H1 (cell line): ENCODE measurements at regions not wholly inside any gene's neighbourhood (a gene's known extent, or its start where the extent isn't known, plus 50 kb on each side); places are given as distances from the start of the nearest gene placed in this dataset.

Source experiments
- CTCF ChIA-PET: fragments of 300-600 bp; sonication (Branson Sonifier 250); formaldehyde crosslinking; loops from one replicate; lab custom pipeline; 2021; ENCODE audit not compliant: partially characterized antibody; lab: Charles Lee
- POLR2A ChIA-PET: fragments of 300-600 bp; sonication (Branson Sonifier 250); formaldehyde crosslinking; loops from one replicate; lab custom pipeline; 2021; ENCODE audit warnings: inconsistent platforms; ENCODE audit not compliant: partially characterized antibody; lab: Charles Lee
- DNase-seq, 2 experiments: peaks; one replicate each; pipeline versions ENCODE4 v3.0.0 to v3.0.0-alpha.2; 2010 to 2022; ENCODE audit warnings: low spot score in 2 of 2, low read depth in 1 of 2, mixed read lengths in 1 of 2
- FAIRE-seq: peaks from 2 replicates; lab custom pipeline; 2011; peaks lifted over from hg19 to GRCh38; lab: Jason Lieb, UNC
- H2AFZ ChIP-seq: 2 replicates; pipeline ENCODE4 v1.8.1; 2012; ENCODE audit warnings: low read length, inconsistent platforms
- H2AK5ac ChIP-seq: 2 replicates; pipeline ENCODE4 v1.6.1; 2013; ENCODE audit warnings: low read depth, low read length
- H2BK120ac ChIP-seq: replicated peaks from 2 replicates; pipeline ENCODE3; 2013; ENCODE audit warnings: low read depth, low read length, inconsistent platforms
- H2BK12ac ChIP-seq: 2 replicates; pipeline ENCODE4 v1.6.1; 2013; ENCODE audit warnings: low read depth, low read length
- H2BK15ac ChIP-seq: 2 replicates; pipeline ENCODE4 v1.6.1; 2013; ENCODE audit warnings: low read length
- H2BK20ac ChIP-seq: 2 replicates; pipeline ENCODE4 v1.6.1; 2013; ENCODE audit warnings: low read length
- H2BK5ac ChIP-seq: 2 replicates; pipeline ENCODE4 v1.6.1; 2013; ENCODE audit warnings: low read depth, low read length
- H3K14ac ChIP-seq: 2 replicates; pipeline ENCODE4 v1.6.1; 2013; ENCODE audit warnings: inconsistent platforms; ENCODE audit not compliant: insufficient read length
- H3K18ac ChIP-seq: 2 replicates; pipeline ENCODE4 v1.6.1; 2013; ENCODE audit warnings: low read length; ENCODE audit errors: extremely low read depth
- H3K23ac ChIP-seq: 2 replicates; pipeline ENCODE4 v1.6.1; 2013; ENCODE audit warnings: inconsistent platforms; ENCODE audit not compliant: insufficient read length
- H3K23me2 ChIP-seq: 2 replicates; pipeline ENCODE4 v1.6.1; 2013; ENCODE audit warnings: low read depth, low read length
- H3K27ac ChIP-seq: 2 replicates; pipeline ENCODE4 v1.6.1; 2011; ENCODE audit warnings: low read depth, low read length, inconsistent platforms
- H3K27me3 ChIP-seq, 4 experiments: replicated peaks in 1 of 4; 1 replicate in 1 of 4; 2 replicates in 3 of 4; pipeline versions ENCODE4 v1.6.1 to v1.8.1; 2011 to 2013; ENCODE audit warnings: low read length in 3 of 4, mild to moderate bottlenecking in 3 of 4, inconsistent platforms in 2 of 4, mixed read lengths in 2 of 4, moderate library complexity in 1 of 4; ENCODE audit not compliant: control insufficient read depth in 3 of 4, insufficient read depth in 3 of 4; ENCODE audit errors: extremely low read depth in 1 of 4
- H3K36me3 ChIP-seq, 4 experiments: 2 replicates each; pipeline versions ENCODE4 v1.6.1 to v1.8.1; 2011 to 2013; ENCODE audit warnings: mild to moderate bottlenecking in 4 of 4, low read length in 3 of 4, moderate library complexity in 2 of 4, control low read depth in 1 of 4, inconsistent platforms in 1 of 4; ENCODE audit not compliant: insufficient read depth in 4 of 4, control insufficient read depth in 2 of 4
- H3K4ac ChIP-seq: replicated peaks from 2 replicates; pipeline ENCODE3; 2013; ENCODE audit warnings: low read length, low read depth, mixed read lengths, inconsistent platforms; ENCODE audit not compliant: insufficient read length
- H3K4me1 ChIP-seq, 4 experiments: replicated peaks in 1 of 4; 1 replicate in 1 of 4; 2 replicates in 3 of 4; pipeline versions ENCODE4 v1.6.1 to v1.8.1; 2011 to 2013; ENCODE audit warnings: low read length in 3 of 4, inconsistent platforms in 2 of 4, mixed read lengths in 1 of 4; ENCODE audit not compliant: insufficient read depth in 4 of 4, control insufficient read depth in 3 of 4
- H3K4me2 ChIP-seq, 2 experiments: 2 replicates each; pipeline versions ENCODE4 v1.6.1 to v1.8.1; 2011 to 2013; ENCODE audit warnings: low read depth in 2 of 2, low read length in 2 of 2, control low read depth in 1 of 2, inconsistent platforms in 1 of 2, mild to moderate bottlenecking in 1 of 2; ENCODE audit not compliant: insufficient read depth in 1 of 2
- H3K4me3 ChIP-seq, 4 experiments: fragments of 200-600, 300-600 bp in 1 of 4; sonication (generic), shearing (Covaris generic), sonication (Bioruptor Twin) in 1 of 4; 2 replicates each; pipeline versions ENCODE4 v1.5.1 to v1.8.1; 2011 to 2016; ENCODE audit warnings: low read length in 4 of 4, low read depth in 3 of 4, control low read depth in 2 of 4, inconsistent platforms in 2 of 4, mild to moderate bottlenecking in 2 of 4, mixed read lengths in 1 of 4, moderate library complexity in 1 of 4; ENCODE audit not compliant: insufficient read depth in 2 of 4; ENCODE audit errors: extremely low read depth in 1 of 4
- H3K56ac ChIP-seq: replicated peaks from 2 replicates; pipeline ENCODE3; 2013; ENCODE audit warnings: low read depth, mild to moderate bottlenecking, mixed read lengths, low read length, inconsistent platforms; ENCODE audit not compliant: insufficient read length
- H3K79me1 ChIP-seq: 2 replicates; pipeline ENCODE4 v1.6.1; 2013; ENCODE audit warnings: low read depth, low read length, control low read depth
- H3K79me2 ChIP-seq, 2 experiments: 2 replicates each; pipeline versions ENCODE4 v1.6.1 to v1.8.1; 2012 to 2013; ENCODE audit warnings: low read length in 2 of 2, mild to moderate bottlenecking in 2 of 2, inconsistent platforms in 1 of 2; ENCODE audit not compliant: insufficient read depth in 2 of 2, control insufficient read depth in 1 of 2
- H3K9ac ChIP-seq, 4 experiments: replicated peaks in 1 of 4; 1 replicate in 1 of 4; 2 replicates in 3 of 4; pipeline versions ENCODE4 v1.6.1 to v1.8.1; 2011 to 2013; ENCODE audit warnings: low read depth in 3 of 4, low read length in 3 of 4, control low read depth in 2 of 4, mild to moderate bottlenecking in 2 of 4, moderate library complexity in 2 of 4, inconsistent platforms in 1 of 4; ENCODE audit errors: extremely low read depth in 1 of 4
- H3K9me3 ChIP-seq, 2 experiments: 2 replicates each; pipeline versions ENCODE4 v1.6.1 to v1.8.1; 2012 to 2013; ENCODE audit warnings: mild to moderate bottlenecking in 2 of 2, moderate library complexity in 2 of 2, control low read depth in 1 of 2, inconsistent platforms in 1 of 2, low read depth in 1 of 2, low read length in 1 of 2, mixed read lengths in 1 of 2; ENCODE audit not compliant: insufficient read depth in 2 of 2
- H4K20me1 ChIP-seq, 2 experiments: replicated peaks in 1 of 2; 2 replicates each; pipeline versions ENCODE3 to v1.8.1; 2011 to 2013; ENCODE audit warnings: inconsistent platforms in 2 of 2, low read length in 2 of 2, mild to moderate bottlenecking in 1 of 2; ENCODE audit not compliant: insufficient read depth in 2 of 2, control insufficient read depth in 1 of 2
- H4K5ac ChIP-seq: 2 replicates; pipeline ENCODE4 v1.6.1; 2013; ENCODE audit warnings: low read length, low read depth, mixed read lengths, inconsistent platforms; ENCODE audit not compliant: insufficient read length
- H4K8ac ChIP-seq: 2 replicates; pipeline ENCODE4 v1.8.0; 2013; ENCODE audit warnings: mild to moderate bottlenecking, moderate library complexity, low read length, inconsistent platforms; ENCODE audit not compliant: insufficient read depth; ENCODE audit errors: extremely low read depth
- H4K91ac ChIP-seq: replicated peaks from 2 replicates; pipeline ENCODE3; 2013; ENCODE audit warnings: low read length, mixed read lengths, inconsistent platforms; ENCODE audit not compliant: insufficient read length
- ASH2L ChIP-seq: fragments of 200-600, 300-600 bp; sonication (generic); IDR thresholded peaks from one replicate; pipeline ENCODE4 v1.7.1; 2017; ENCODE audit warnings: low read length
- BRCA1 ChIP-seq: IDR thresholded peaks from 2 replicates; pipeline ENCODE4 v1.6.1; 2012; ENCODE audit warnings: low read depth, low read length, improper control_type of control experiment
- CTCF ChIP-seq, 3 experiments: IDR thresholded peaks; 1 replicate in 2 of 3; 2 replicates in 1 of 3; pipeline versions ENCODE4 v1.5.1 to v1.6.1; 2011; ENCODE audit warnings: low read length in 3 of 3, mild to moderate bottlenecking in 3 of 3, inconsistent platforms in 2 of 3, low read depth in 1 of 3, moderate library complexity in 1 of 3; ENCODE audit not compliant: insufficient read depth in 1 of 3; ENCODE audit errors: control extremely low read depth in 1 of 3
- GTF2F1 ChIP-seq: IDR thresholded peaks from 2 replicates; pipeline ENCODE4 v1.6.1; 2012; ENCODE audit warnings: low read depth, low read length, improper control_type of control experiment, borderline replicate concordance
- HDAC2 ChIP-seq, 2 experiments: fragments of 300-600 bp in 1 of 2; sonication (generic) in 1 of 2; IDR thresholded peaks; 2 replicates each; pipeline ENCODE4 v1.6.1; 2011 to 2012; ENCODE audit warnings: low read depth in 2 of 2, low read length in 2 of 2, mild to moderate bottlenecking in 2 of 2, moderate library complexity in 2 of 2, borderline replicate concordance in 1 of 2, inconsistent platforms in 1 of 2
- POLR2A ChIP-seq, 2 experiments: IDR thresholded peaks; 1 replicate in 1 of 2; 2 replicates in 1 of 2; pipeline ENCODE4 v1.6.1; 2011; ENCODE audit warnings: low read depth in 2 of 2, low read length in 2 of 2, mild to moderate bottlenecking in 2 of 2; ENCODE audit errors: control extremely low read depth in 1 of 2
- POLR2AphosphoS5 ChIP-seq: IDR thresholded peaks from 2 replicates; pipeline ENCODE4 v1.6.1; 2011; ENCODE audit warnings: low read depth, low read length
- SIN3A ChIP-seq, 2 experiments: IDR thresholded peaks in 1 of 2; conservative IDR thresholded peaks in 1 of 2; 2 replicates each; pipeline ENCODE4 v1.6.1; 2011 to 2012; ENCODE audit warnings: low read length in 2 of 2, improper control_type of control experiment in 1 of 2, low read depth in 1 of 2, mild to moderate bottlenecking in 1 of 2
- SP4 ChIP-seq: IDR thresholded peaks from 2 replicates; pipeline ENCODE4 v1.6.1; 2012; ENCODE audit warnings: low read length, inconsistent platforms
- SRF ChIP-seq: IDR thresholded peaks from 2 replicates; pipeline ENCODE4 v1.6.1; 2011; ENCODE audit warnings: mild to moderate bottlenecking, low read depth, low read length, moderate library complexity
- TAF1 ChIP-seq: IDR thresholded peaks from 2 replicates; pipeline ENCODE4 v1.6.1; 2011; ENCODE audit warnings: mild to moderate bottlenecking, low read depth, low read length
- YY1 ChIP-seq: IDR thresholded peaks from 2 replicates; pipeline ENCODE4 v1.6.1; 2011; ENCODE audit warnings: low read depth, mild to moderate bottlenecking, low read length
- WGBS, 2 experiments: shearing (Covaris generic) in 1 of 2; methylation state at CpG; one replicate each; pipeline versions ENCODE4 v1.1.6 to v1.1.7; 2013 to 2015; ENCODE audit warnings: low lambda C conversion rate in 2 of 2, mixed read lengths in 2 of 2, inconsistent platforms in 1 of 2, low coverage in 1 of 2, missing lambda C conversion rate in 1 of 2; ENCODE audit not compliant: insufficient replicate concordance in 2 of 2, insufficient coverage in 1 of 2, insufficient read length in 1 of 2; ENCODE audit errors: extremely low coverage in 1 of 2, missing lambda C conversion rate in 1 of 2; 5-methylcytosine and 5-hydroxymethylcytosine counted together

GRCh38 chr16:11447836-11448235 is 102.6 kb downstream of the RMI2 start:
- Histone ChIP-seq H3K23ac (no peak overlapping the region), H3K36me3 (peaks cover 0 to 7% (median 0%) of the 10 kb centered on the region in 4 experiments; a peak in 2 of 8 replicates), H3K14ac (no peak overlapping the region), H2BK5ac (no peak overlapping the region), H4K91ac (no peak overlapping the region), H3K79me2 (no peaks in the 10 kb centered on the region), H2AK5ac (no peak overlapping the region), H3K9me3 (no peaks in the 10 kb centered on the region), H3K4ac (no peak overlapping the region), H3K27ac (no peak overlapping the region), H2BK12ac (no peak overlapping the region), H2BK20ac (no peak overlapping the region), H4K8ac (no peak overlapping the region; the same call in 1 of the 2 replicates), H3K4me3 (no peak overlapping the region), H3K4me1 (no peaks in the 10 kb centered on the region), H3K79me1 (no peaks in the 10 kb centered on the region), H3K9ac (no peak overlapping the region), H2BK15ac (no peak overlapping the region), H3K23me2 (no peaks in the 10 kb centered on the region), H3K18ac (no peak overlapping the region), H3K27me3 (no peaks in the 10 kb centered on the region), H3K4me2 (no peak overlapping the region), H4K5ac (no peak overlapping the region), H2AFZ (no peak overlapping the region), H2BK120ac (no peak overlapping the region), H4K20me1 (no peaks in the 10 kb centered on the region), H3K56ac (no peak overlapping the region)
- DNase-seq (no peak), FAIRE-seq (no peak)
- ChIA-PET CTCF (interaction anchor here (1.0 to 2.5 kb wide), 7 partner anchors 13 to 267 kb away, joined by 3 to 9 read pairs (median 4); no protein-coding TSS in a partner anchor), POLR2A (interaction anchor here (0.6 to 1.7 kb wide), 4 partner anchors 10 to 96 kb away, joined by 3 to 5 read pairs (median 3); no protein-coding TSS in a partner anchor)
- WGBS, 2 experiments: 90% methylated on average over 11 of the region's 11 CpGs; no CpG with 5 or more reads in 1 of the 2 experiments
- TF ChIP-seq YY1: no peak
- no peak for TF ChIP-seq HDAC2 (IDR thresholded peaks at IDR 0.05; ENCODE audit: borderline replicate concordance in 1 of 2, low read depth in 2 of 2, low read length in 2 of 2)
- no peak for TF ChIP-seq GTF2F1
- no peak for TF ChIP-seq BRCA1
- no peak for TF ChIP-seq SIN3A (conservative IDR thresholded peaks at IDR 0.05 in 1 of 2, IDR thresholded peaks at IDR 0.05 in 1 of 2; ENCODE audit: low read depth in 1 of 2, low read length in 2 of 2)
- TF ChIP-seq POLR2AphosphoS5: no peak
- TF ChIP-seq ASH2L: no peak
- TF ChIP-seq SRF: no peak
- TF ChIP-seq SP4: no peak
- TF ChIP-seq POLR2A (IDR thresholded peaks at IDR 0.05; ENCODE audit: control extremely low read depth in 1 of 2, low read depth in 2 of 2, low read length in 2 of 2): no peak
- no peak for TF ChIP-seq CTCF (IDR thresholded peaks at IDR 0.05; ENCODE audit: control extremely low read depth in 1 of 3, insufficient read depth in 1 of 3, low read depth in 1 of 3, low read length in 3 of 3)
- no peak for TF ChIP-seq TAF1
